ENCODE measurements at regions not wholly inside any gene's neighbourhood (a gene's known extent, or its start where the extent isn't known, plus 50 kb on each side); places are given as distances from the start of the nearest gene placed in this dataset.

GRCh38 chr1:234543442-234544086, 64.6 kb upstream of the TARBP1 start:
- Histone ChIP-seq H3K4me3 (no peak overlapping the region), H3K4me2 (no peak overlapping the region)

GRCh38 chr1:234542211-234542850, 63.4 kb upstream of the TARBP1 start:
- Histone ChIP-seq H3K36me3 (no peaks in the 10 kb centered on the region), H3K27me3 (no peaks in the 10 kb centered on the region), H3K9ac (no peak overlapping the region), H3F3A (ENCODE audit: low read depth) (no peaks in the 10 kb centered on the region), H4K20me1 (ENCODE audit: low read depth) (no peaks in the 10 kb centered on the region), H3K4me1 (peaks cover 11% of the 10 kb centered on the region), H3K4me3 (no peak overlapping the region), H3K79me2 (ENCODE audit: low read depth) (no peaks in the 10 kb centered on the region), H2AFZ (replicated peaks) (no peak overlapping the region), H3K4me2 (no peak overlapping the region), H3K9me3 (ENCODE audit: low read depth) (no peaks in the 10 kb centered on the region), H3K27ac (no peak overlapping the region)
- H3K9me3 Mint-ChIP-seq = no peaks in the 10 kb centered on the region
- TF ChIP-seq CTCF (IDR thresholded peaks at IDR 0.05) (no peak), EZH2phosphoT487 (IDR thresholded peaks at IDR 0.05) (no peak), EZH2 (IDR thresholded peaks at IDR 0.05) (no peak)
- peak overlapping the region; percentile 68 for H3K27ac Mint-ChIP-seq
- no peak overlapping the region for H3K4me3 Mint-ChIP-seq
- H3K27me3 Mint-ChIP-seq (ENCODE audit: insufficient read depth, low read depth) = peaks cover 29% of the 10 kb centered on the region
- no peak for DNase-seq (ENCODE audit: low spot score)
- H3K4me1 Mint-ChIP-seq = peaks cover 78% of the 10 kb centered on the region
- H3K36me3 Mint-ChIP-seq = no peaks in the 10 kb centered on the region

More at GRCh38 chr1:234543442-234544086, 64.6 kb upstream of the TARBP1 start:
- no peaks in the 10 kb centered on the region for H3K79me2 ChIP-seq (ENCODE audit: low read depth)
- H3K27me3 ChIP-seq = no peaks in the 10 kb centered on the region
- H3K27ac ChIP-seq = no peak overlapping the region
- no peaks in the 10 kb centered on the region for H4K20me1 ChIP-seq (ENCODE audit: low read depth)
- no peak overlapping the region for H3K9ac ChIP-seq
- H3K27ac Mint-ChIP-seq = peak overlapping the region; percentile 57
- no peaks in the 10 kb centered on the region for H3K36me3 ChIP-seq
- H3F3A ChIP-seq (ENCODE audit: low read depth) = no peaks in the 10 kb centered on the region
- no peak for TF ChIP-seq CTCF (IDR thresholded peaks at IDR 0.05)
- TF ChIP-seq EZH2 (IDR thresholded peaks at IDR 0.05) = no peak
- TF ChIP-seq EZH2phosphoT487 (IDR thresholded peaks at IDR 0.05) = no peak
- no peaks in the 10 kb centered on the region for H3K9me3 ChIP-seq (ENCODE audit: low read depth)
- no peaks in the 10 kb centered on the region for H3K36me3 Mint-ChIP-seq
- H3K4me1 ChIP-seq = peaks cover 11% of the 10 kb centered on the region
- no peak for DNase-seq (ENCODE audit: low spot score)
- no peak overlapping the region for H2AFZ ChIP-seq (replicated peaks)
- H3K27me3 Mint-ChIP-seq (ENCODE audit: insufficient read depth, low read depth) = peaks cover 26% of the 10 kb centered on the region
- peak overlapping the region; percentile 37 for H3K4me3 Mint-ChIP-seq
- H3K9me3 Mint-ChIP-seq = no peaks in the 10 kb centered on the region
- peaks cover 69% of the 10 kb centered on the region for H3K4me1 Mint-ChIP-seq

GRCh38 chr1:234541286-234541975, 62.5 kb upstream of the TARBP1 start:
- Histone ChIP-seq H3K4me2 (no peak overlapping the region), H4K20me1 (ENCODE audit: low read depth) (no peaks in the 10 kb centered on the region), H3F3A (ENCODE audit: low read depth) (peaks cover 2% of the 10 kb centered on the region), H3K36me3 (no peaks in the 10 kb centered on the region), H3K9ac (no peak overlapping the region), H3K27me3 (no peaks in the 10 kb centered on the region), H2AFZ (replicated peaks) (no peak overlapping the region), H3K4me3 (no peak overlapping the region), H3K9me3 (ENCODE audit: low read depth) (no peaks in the 10 kb centered on the region), H3K79me2 (ENCODE audit: low read depth) (no peaks in the 10 kb centered on the region), H3K4me1 (peaks cover 17% of the 10 kb centered on the region), H3K27ac (no peak overlapping the region)
- H3K4me3 Mint-ChIP-seq = no peak overlapping the region
- peaks cover 87% of the 10 kb centered on the region for H3K4me1 Mint-ChIP-seq
- H3K9me3 Mint-ChIP-seq = no peaks in the 10 kb centered on the region
- H3K27me3 Mint-ChIP-seq (ENCODE audit: insufficient read depth, low read depth) = peaks cover 25% of the 10 kb centered on the region
- DNase-seq (ENCODE audit: low spot score) = no peak
- no peaks in the 10 kb centered on the region for H3K36me3 Mint-ChIP-seq
- peak overlapping the region; percentile 36 for H3K27ac Mint-ChIP-seq
- TF ChIP-seq EZH2phosphoT487 (IDR thresholded peaks at IDR 0.05) (no peak), CTCF (IDR thresholded peaks at IDR 0.05) (no peak), EZH2 (IDR thresholded peaks at IDR 0.05) (no peak)
